H9 (cell line): ENCODE measurements at regions not wholly inside any gene's neighbourhood (a gene's known extent, or its start where the extent isn't known, plus 50 kb on each side); places are given as distances from the start of the nearest gene placed in this dataset.
A peak's percentile ranks its signal among the peaks of the same experiment; 100 is the strongest.

Experiments
- DNase-seq: peaks from one replicate; pipeline ENCODE4 v3.0.0-alpha.2; 2017
- H2AFZ ChIP-seq: one replicate; pipeline ENCODE4 v1.6.1; 2013; ENCODE audit warnings: mild to moderate bottlenecking, low read length, control low read depth, moderate library complexity
- H2AK5ac ChIP-seq: 2 replicates; pipeline ENCODE4 v1.6.1; 2013; ENCODE audit warnings: low read length, control low read depth, mixed read lengths; ENCODE audit not compliant: insufficient read length
- H2BK120ac ChIP-seq: one replicate; pipeline ENCODE4 v1.6.1; 2013; ENCODE audit warnings: low read depth, mild to moderate bottlenecking, low read length, control low read depth, inconsistent platforms; ENCODE audit not compliant: poor library complexity, severe bottlenecking
- H2BK12ac ChIP-seq: 2 replicates; pipeline ENCODE4 v1.6.1; 2013; ENCODE audit warnings: low read length, control low read depth, mixed read lengths, low read depth; ENCODE audit not compliant: insufficient read length
- H2BK15ac ChIP-seq: 2 replicates; pipeline ENCODE4 v1.6.1; 2013; ENCODE audit warnings: low read depth, low read length, control low read depth
- H2BK20ac ChIP-seq: one replicate; pipeline ENCODE4 v1.6.1; 2013; ENCODE audit warnings: low read depth, mild to moderate bottlenecking, low read length, control low read depth, inconsistent platforms; ENCODE audit not compliant: poor library complexity, severe bottlenecking
- H2BK5ac ChIP-seq: 2 replicates; pipeline ENCODE4 v1.6.1; 2013; ENCODE audit warnings: low read length, control low read depth, mixed read lengths; ENCODE audit not compliant: insufficient read length
- H3K14ac ChIP-seq: 2 replicates; pipeline ENCODE4 v1.6.1; 2013; ENCODE audit warnings: low read length, control low read depth; ENCODE audit not compliant: insufficient read depth
- H3K18ac ChIP-seq: 2 replicates; pipeline ENCODE4 v1.6.1; 2013; ENCODE audit warnings: low read depth, mild to moderate bottlenecking, mixed read lengths, low read length, control low read depth; ENCODE audit not compliant: insufficient read length
- H3K23ac ChIP-seq: 2 replicates; pipeline ENCODE4 v1.6.1; 2013; ENCODE audit warnings: low read length, control low read depth, mixed read lengths, low read depth; ENCODE audit not compliant: insufficient read length
- H3K23me2 ChIP-seq: 2 replicates; pipeline ENCODE4 v1.6.1; 2013; ENCODE audit warnings: low read depth, mild to moderate bottlenecking, mixed read lengths, low read length, control low read depth; ENCODE audit not compliant: insufficient read length, poor library complexity, severe bottlenecking
- H3K27ac ChIP-seq: 2 replicates; pipeline ENCODE4 v1.5.1; 2013; ENCODE audit warnings: low read length, control low read depth, mixed read lengths, low read depth; ENCODE audit not compliant: insufficient read length
- H3K27me3 ChIP-seq: 2 replicates; pipeline ENCODE4 v1.6.1; 2013; ENCODE audit warnings: low read length, control low read depth, inconsistent platforms; ENCODE audit not compliant: insufficient read depth
- H3K4ac ChIP-seq: 2 replicates; pipeline ENCODE4 v1.6.1; 2013; ENCODE audit warnings: low read depth, mild to moderate bottlenecking, control low read depth, inconsistent platforms, low read length, moderate library complexity
- H3K4me1 ChIP-seq: 2 replicates; pipeline ENCODE4 v1.6.1; 2013; ENCODE audit warnings: low read length, control low read depth, inconsistent platforms; ENCODE audit not compliant: insufficient read depth
- H3K4me2 ChIP-seq: 2 replicates; pipeline ENCODE4 v1.6.1; 2013; ENCODE audit warnings: low read length, control low read depth, mixed read lengths; ENCODE audit not compliant: insufficient read length, insufficient read depth
- H3K56ac ChIP-seq: 2 replicates; pipeline ENCODE4 v1.6.1; 2013; ENCODE audit warnings: low read depth, mild to moderate bottlenecking, mixed read lengths, low read length, control low read depth; ENCODE audit not compliant: insufficient read length
- H3K79me1 ChIP-seq: 2 replicates; pipeline ENCODE4 v1.6.1; 2013; ENCODE audit warnings: low read depth, mild to moderate bottlenecking, moderate library complexity, low read length, control low read depth, inconsistent platforms; ENCODE audit not compliant: insufficient read depth, poor library complexity, severe bottlenecking
- H3K79me2 ChIP-seq: 2 replicates; pipeline ENCODE4 v1.6.1; 2013; ENCODE audit warnings: low read length, control low read depth, inconsistent platforms; ENCODE audit not compliant: insufficient read depth
- H3K9ac ChIP-seq: 2 replicates; pipeline ENCODE4 v1.6.1; 2013; ENCODE audit warnings: low read length, control low read depth, mixed read lengths; ENCODE audit not compliant: insufficient read length; ENCODE audit errors: extremely low read depth
- H3K9me3 ChIP-seq: one replicate; pipeline ENCODE4 v1.6.1; 2013; ENCODE audit warnings: low read depth, low read length, inconsistent platforms; ENCODE audit not compliant: control insufficient read depth
- H3T11ph ChIP-seq: one replicate; pipeline ENCODE4 v1.6.1; 2013; ENCODE audit warnings: mild to moderate bottlenecking, low read length, control low read depth, inconsistent platforms
- H4K20me1 ChIP-seq: one replicate; pipeline ENCODE4 v1.6.1; 2013; ENCODE audit not compliant: control insufficient read depth, insufficient read length, insufficient read depth
- H4K5ac ChIP-seq: 2 replicates; pipeline ENCODE4 v1.6.1; 2013; ENCODE audit warnings: low read depth, mild to moderate bottlenecking, mixed read lengths, low read length, control low read depth; ENCODE audit not compliant: insufficient read length
- H4K8ac ChIP-seq: replicated peaks from 2 replicates; pipeline ENCODE4 v1.6.1; 2013; ENCODE audit warnings: low read length, control low read depth, mixed read lengths, low read depth; ENCODE audit not compliant: insufficient read length
- H4K91ac ChIP-seq: 2 replicates; pipeline ENCODE4 v1.6.1; 2013; ENCODE audit warnings: low read depth, mild to moderate bottlenecking, moderate library complexity, mixed read lengths, low read length, control low read depth; ENCODE audit not compliant: insufficient read length
- H3K27ac Mint-ChIP-seq, 3 experiments: 2 replicates in 2 of 3; 3 replicates in 1 of 3; pipeline ENCODE4 v1.8.0; 2020 to 2021; ENCODE audit warnings: mixed read lengths in 3 of 3, mild to moderate bottlenecking in 1 of 3, moderate library complexity in 1 of 3
- H3K27me3 Mint-ChIP-seq: 2 replicates; pipeline ENCODE4 v1.8.0; 2021; ENCODE audit warnings: low read depth, mild to moderate bottlenecking, moderate library complexity, mixed read lengths
- H3K36me3 Mint-ChIP-seq, 3 experiments: 2 replicates in 2 of 3; 3 replicates in 1 of 3; pipeline ENCODE4 v1.8.0; 2020 to 2021; ENCODE audit warnings: low read depth in 3 of 3, mixed read lengths in 3 of 3; ENCODE audit not compliant: insufficient read depth in 1 of 3
- H3K4me1 Mint-ChIP-seq, 2 experiments: 2 replicates each; pipeline ENCODE4 v1.8.0; 2020; ENCODE audit warnings: mixed read lengths in 2 of 2
- H3K4me3 Mint-ChIP-seq, 2 experiments: 2 replicates in 1 of 2; 3 replicates in 1 of 2; pipeline ENCODE4 v1.8.0; 2020 to 2021; ENCODE audit warnings: mild to moderate bottlenecking in 2 of 2, mixed read lengths in 2 of 2, moderate library complexity in 1 of 2
- H3K9me3 Mint-ChIP-seq, 2 experiments: 2 replicates in 1 of 2; 3 replicates in 1 of 2; pipeline ENCODE4 v1.8.0; 2020; ENCODE audit warnings: mild to moderate bottlenecking in 2 of 2, mixed read lengths in 2 of 2, moderate library complexity in 1 of 2
- CTCF ChIP-seq: fragments of 200-600 bp; sonication (generic); conservative IDR thresholded peaks from 3 replicates; pipeline ENCODE4 v1.8.0; 2021; ENCODE audit warnings: antibody characterized with exemption, mild to moderate bottlenecking
- WGBS: extraction: QIAGEN DNeasy Blood & Tissue Kit; methylation state at CpG from one replicate; pipeline ENCODE4 v1.1.7; 2013; ENCODE audit warnings: missing lambda C conversion rate, low lambda C conversion rate, mixed read lengths; ENCODE audit not compliant: insufficient read length; ENCODE audit errors: extremely low coverage; 5-methylcytosine and 5-hydroxymethylcytosine counted together

- no peak overlapping the region for H4K8ac ChIP-seq
- no peak overlapping the region for H3K27ac Mint-ChIP-seq
- no peaks in the 10 kb centered on the region for H3K79me2 ChIP-seq
- H2BK12ac ChIP-seq: no peak overlapping the region
- H3K4me1 ChIP-seq: no peaks in the 10 kb centered on the region
- no peak overlapping the region for H3K23ac ChIP-seq
- no peaks in the 10 kb centered on the region; a peak in 2 of 7 replicates for H3K36me3 Mint-ChIP-seq
- no peak overlapping the region for H3K4me2 ChIP-seq
- no peak overlapping the region for H2BK120ac ChIP-seq
- H3K4me3 Mint-ChIP-seq: no peak overlapping the region
- H3K9me3 Mint-ChIP-seq: peaks cover 42 to 58% of the 10 kb centered on the region in 2 experiments
- H2BK5ac ChIP-seq: no peak overlapping the region
- no peaks in the 10 kb centered on the region for H4K20me1 ChIP-seq
- H3K18ac ChIP-seq: no peak overlapping the region
- no peak overlapping the region for H4K91ac ChIP-seq
- peaks cover 8% of the 10 kb centered on the region for H3K9me3 ChIP-seq
- H2AK5ac ChIP-seq: no peak overlapping the region
- H4K5ac ChIP-seq: no peak overlapping the region
- no peak overlapping the region for H2AFZ ChIP-seq
- no peak overlapping the region for H3K14ac ChIP-seq
- H3K4ac ChIP-seq: no peak overlapping the region
- H2BK15ac ChIP-seq: no peak overlapping the region
- peak; percentile 66 for TF ChIP-seq CTCF
- no peaks in the 10 kb centered on the region for H3K27me3 Mint-ChIP-seq
- no peak overlapping the region for H2BK20ac ChIP-seq
- H3K9ac ChIP-seq: no peak overlapping the region
- H3T11ph ChIP-seq: no peak overlapping the region
- H3K79me1 ChIP-seq: no peaks in the 10 kb centered on the region
- H3K23me2 ChIP-seq: no peaks in the 10 kb centered on the region
- no CpG with 5 or more reads among the region's 2 CpGs for WGBS
- no peaks in the 10 kb centered on the region for H3K4me1 Mint-ChIP-seq
- no peak overlapping the region for H3K27ac ChIP-seq
- no peak overlapping the region for H3K56ac ChIP-seq
- no peak for DNase-seq
- no peaks in the 10 kb centered on the region for H3K27me3 ChIP-seq
Observed at GRCh38 chrX:81377329-81377728, 175.4 kb downstream of the SH3BGRL start.
